Neural cell (in vitro differentiated cells): ENCODE measurements at regions not wholly inside any gene's neighbourhood (a gene's known extent, or its start where the extent isn't known, plus 50 kb on each side); places are given as distances from the start of the nearest gene placed in this dataset.

Experiments
- H2AFZ ChIP-seq: fragments of 200-600, 300-800 bp; sonication (generic), shearing (Covaris generic); 2 replicates; pipeline ENCODE4 v1.6.0; 2014; ENCODE audit warnings: low read depth, mild to moderate bottlenecking, antibody characterized with exemption, low read length, moderate library complexity
- H3F3A ChIP-seq: fragments of 200-600 bp; shearing (Covaris generic); 2 replicates; pipeline ENCODE4 v1.6.1; 2016; ENCODE audit warnings: mild to moderate bottlenecking, moderate library complexity, mixed read lengths, antibody characterized with exemption, low read length; ENCODE audit not compliant: insufficient read depth, poor library complexity, severe bottlenecking
- H3K27ac ChIP-seq: fragments of 200-600, 300-800 bp; sonication (generic), shearing (Covaris generic); 2 replicates; pipeline ENCODE4 v1.5.1; 2014; ENCODE audit warnings: mild to moderate bottlenecking, low read length, moderate library complexity
- H3K27me3 ChIP-seq: fragments of 300-800, 200-600 bp; sonication (generic), shearing (Covaris generic); 2 replicates; pipeline ENCODE4 v1.6.0; 2014; ENCODE audit warnings: mild to moderate bottlenecking, low read depth, low read length, moderate library complexity; ENCODE audit not compliant: insufficient read depth
- H3K36me3 ChIP-seq: fragments of 300-800, 200-600 bp; sonication (generic), shearing (Covaris generic); 2 replicates; pipeline ENCODE4 v1.5.1; 2014; ENCODE audit warnings: mild to moderate bottlenecking, antibody characterized with exemption, low read length, moderate library complexity; ENCODE audit not compliant: insufficient read depth
- H3K4me2 ChIP-seq: fragments of 300-800, 200-600 bp; sonication (generic), shearing (Covaris generic); 2 replicates; pipeline ENCODE4 v1.6.0; 2014; ENCODE audit warnings: mild to moderate bottlenecking, low read length
- H3K4me3 ChIP-seq: fragments of 300-800, 200-600 bp; sonication (generic), shearing (Covaris generic); 2 replicates; pipeline ENCODE4 v1.5.1; 2014; ENCODE audit warnings: mild to moderate bottlenecking, low read length, moderate library complexity
- H3K79me2 ChIP-seq: fragments of 200-600 bp; shearing (Covaris generic); replicated peaks from 2 replicates; pipeline ENCODE4 v1.6.0; 2014; ENCODE audit warnings: mild to moderate bottlenecking, low read length, moderate library complexity; ENCODE audit not compliant: insufficient read depth
- H3K9ac ChIP-seq: fragments of 300-800, 200-600 bp; sonication (generic), shearing (Covaris generic); 2 replicates; pipeline ENCODE4 v1.6.1; 2016; ENCODE audit warnings: mild to moderate bottlenecking, low read length, mixed read lengths
- H3K9me2 ChIP-seq: fragments of 200-600 bp; shearing (Covaris generic); 2 replicates; pipeline ENCODE4 v1.6.1; 2016; ENCODE audit warnings: mild to moderate bottlenecking, low read length, mixed read lengths; ENCODE audit not compliant: insufficient read depth
- H3K9me3 ChIP-seq: fragments of 200-600, 300-800 bp; sonication (generic), shearing (Covaris generic); 2 replicates; pipeline ENCODE4 v1.6.1; 2016; ENCODE audit warnings: mild to moderate bottlenecking, mixed run types, low read length, moderate library complexity, mixed read lengths
- H4K20me1 ChIP-seq: fragments of 200-600 bp; shearing (Covaris generic); 2 replicates; pipeline ENCODE4 v1.6.1; 2016; ENCODE audit warnings: mild to moderate bottlenecking, mixed run types; ENCODE audit not compliant: insufficient read depth
- EP300 ChIP-seq: fragments of 450-650 bp; conservative IDR thresholded peaks from 2 replicates; pipeline ENCODE4 v1.6.1; 2014; ENCODE audit warnings: antibody characterized with exemption, mild to moderate bottlenecking, moderate library complexity; ENCODE audit not compliant: poor library complexity, severe bottlenecking
- EZH2 ChIP-seq: fragments of 200-600, 300-800 bp; shearing (Covaris generic), sonication (generic); IDR thresholded peaks from 2 replicates; pipeline ENCODE4 v1.6.1; 2014; ENCODE audit warnings: antibody characterized with exemption, low read length, borderline replicate concordance, mild to moderate bottlenecking; ENCODE audit not compliant: insufficient read depth, poor library complexity, severe bottlenecking
- MXI1 ChIP-seq: fragments of 450-650 bp; conservative IDR thresholded peaks from 2 replicates; pipeline ENCODE4 v1.6.1; 2014; ENCODE audit warnings: antibody characterized with exemption, mild to moderate bottlenecking; ENCODE audit not compliant: poor library complexity, severe bottlenecking
- POLR2AphosphoS5 ChIP-seq: IDR thresholded peaks from 2 replicates; pipeline ENCODE4 v1.6.1; 2012
- RAD21 ChIP-seq: fragments of 450-650 bp; conservative IDR thresholded peaks from 2 replicates; pipeline ENCODE4 v1.6.1; 2014; ENCODE audit warnings: antibody characterized with exemption, mild to moderate bottlenecking, moderate library complexity
- SMC3 ChIP-seq: fragments of 450-650 bp; conservative IDR thresholded peaks from 2 replicates; pipeline ENCODE4 v1.6.1; 2014; ENCODE audit warnings: antibody characterized with exemption, mild to moderate bottlenecking, moderate library complexity; ENCODE audit not compliant: poor library complexity
- TAF1 ChIP-seq: IDR thresholded peaks from 2 replicates; pipeline ENCODE4 v1.6.1; 2012; ENCODE audit warnings: low read depth
- TF ChIP-seq, protein P1 (sequence below): fragments of 450-650 bp; IDR thresholded peaks from 2 replicates; pipeline ENCODE4 v1.5.1; 2014; ENCODE audit warnings: antibody characterized with exemption, mild to moderate bottlenecking, moderate library complexity; ENCODE audit not compliant: poor library complexity, severe bottlenecking
- TF ChIP-seq, protein P2 (sequence below): IDR thresholded peaks from 2 replicates; pipeline ENCODE4 v1.6.1; 2012; ENCODE audit warnings: borderline replicate concordance

DNA sequence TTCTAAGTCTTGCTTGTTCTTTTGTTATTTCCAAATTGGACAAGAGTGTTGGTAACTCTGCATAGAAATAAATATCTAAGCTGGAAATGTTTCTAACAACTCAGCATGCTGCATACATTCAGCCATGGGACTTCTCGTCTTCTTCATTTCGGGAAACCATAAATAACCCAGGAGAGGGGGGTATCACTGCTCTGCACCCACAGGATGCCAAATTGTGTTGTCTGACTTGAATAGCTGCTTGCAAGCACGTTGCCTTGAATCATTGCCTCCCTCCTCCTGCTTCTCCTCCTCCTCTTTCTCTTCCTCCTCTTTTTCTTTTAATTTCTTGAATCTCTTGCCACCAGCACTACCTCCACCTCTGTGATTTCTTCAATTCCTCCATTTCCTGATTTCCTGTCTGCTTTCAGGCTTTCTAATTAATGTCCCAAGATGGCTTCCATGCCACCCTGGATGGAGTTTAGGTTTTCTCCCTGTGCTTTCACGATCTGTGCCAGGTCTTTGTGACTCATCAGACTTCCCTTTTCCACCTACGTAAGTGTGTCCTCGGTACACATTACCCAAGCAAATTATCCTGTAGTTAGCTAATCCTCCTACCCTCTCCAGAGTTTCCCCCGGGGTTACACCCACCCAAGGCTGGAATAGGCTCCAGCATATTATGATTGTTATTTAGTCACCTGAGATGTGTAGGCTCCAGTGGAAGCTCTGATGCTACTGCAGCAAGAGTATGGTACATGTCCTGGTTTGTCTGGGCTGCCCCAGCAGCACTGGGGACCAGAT, 122.6 kb upstream of the VCX3B start:
- Histone ChIP-seq H3K36me3 (no peaks in the 10 kb centered on the region), H2AFZ (no peak overlapping the region), H3K4me2 (no peak overlapping the region), H3K27me3 (no peaks in the 10 kb centered on the region), H3K9me3 (no peaks in the 10 kb centered on the region), H3K9me2 (no peaks in the 10 kb centered on the region), H3K4me3 (no peak overlapping the region), H3K9ac (no peak overlapping the region), H3F3A (no peaks in the 10 kb centered on the region), H3K79me2 (no peaks in the 10 kb centered on the region), H4K20me1 (no peaks in the 10 kb centered on the region), H3K27ac (no peak overlapping the region)
- no peak for TF ChIP-seq TAF1
- TF ChIP-seq, protein P1, sequence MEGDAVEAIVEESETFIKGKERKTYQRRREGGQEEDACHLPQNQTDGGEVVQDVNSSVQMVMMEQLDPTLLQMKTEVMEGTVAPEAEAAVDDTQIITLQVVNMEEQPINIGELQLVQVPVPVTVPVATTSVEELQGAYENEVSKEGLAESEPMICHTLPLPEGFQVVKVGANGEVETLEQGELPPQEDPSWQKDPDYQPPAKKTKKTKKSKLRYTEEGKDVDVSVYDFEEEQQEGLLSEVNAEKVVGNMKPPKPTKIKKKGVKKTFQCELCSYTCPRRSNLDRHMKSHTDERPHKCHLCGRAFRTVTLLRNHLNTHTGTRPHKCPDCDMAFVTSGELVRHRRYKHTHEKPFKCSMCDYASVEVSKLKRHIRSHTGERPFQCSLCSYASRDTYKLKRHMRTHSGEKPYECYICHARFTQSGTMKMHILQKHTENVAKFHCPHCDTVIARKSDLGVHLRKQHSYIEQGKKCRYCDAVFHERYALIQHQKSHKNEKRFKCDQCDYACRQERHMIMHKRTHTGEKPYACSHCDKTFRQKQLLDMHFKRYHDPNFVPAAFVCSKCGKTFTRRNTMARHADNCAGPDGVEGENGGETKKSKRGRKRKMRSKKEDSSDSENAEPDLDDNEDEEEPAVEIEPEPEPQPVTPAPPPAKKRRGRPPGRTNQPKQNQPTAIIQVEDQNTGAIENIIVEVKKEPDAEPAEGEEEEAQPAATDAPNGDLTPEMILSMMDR: no peak

DNA sequence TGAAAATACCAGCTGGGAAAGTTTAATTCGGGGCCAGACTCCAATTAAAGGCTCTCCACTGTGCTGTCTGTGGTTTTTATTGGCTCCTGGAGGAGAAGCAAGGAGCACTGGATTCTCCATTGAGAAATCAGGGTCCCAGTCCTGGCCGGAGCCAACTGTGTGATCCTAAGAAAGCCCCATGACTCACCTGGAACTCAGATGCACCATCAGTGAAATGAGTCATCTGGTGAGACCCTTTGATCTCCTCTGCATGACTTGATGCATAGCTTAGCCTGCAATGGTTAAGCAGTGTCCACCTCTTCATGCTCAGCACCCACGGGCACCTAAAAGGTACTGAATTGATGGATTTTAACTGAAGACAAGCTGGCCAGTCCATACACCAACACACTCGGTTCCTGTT, 119.2 kb upstream of the VCX3B start:
- TF ChIP-seq POLR2AphosphoS5 (no peak), RAD21 (no peak), SMC3 (no peak), EP300 (no peak), EZH2 (no peak), MXI1 (no peak), TAF1 (no peak)
- TF ChIP-seq, protein P1: no peak
- TF ChIP-seq, protein P2, sequence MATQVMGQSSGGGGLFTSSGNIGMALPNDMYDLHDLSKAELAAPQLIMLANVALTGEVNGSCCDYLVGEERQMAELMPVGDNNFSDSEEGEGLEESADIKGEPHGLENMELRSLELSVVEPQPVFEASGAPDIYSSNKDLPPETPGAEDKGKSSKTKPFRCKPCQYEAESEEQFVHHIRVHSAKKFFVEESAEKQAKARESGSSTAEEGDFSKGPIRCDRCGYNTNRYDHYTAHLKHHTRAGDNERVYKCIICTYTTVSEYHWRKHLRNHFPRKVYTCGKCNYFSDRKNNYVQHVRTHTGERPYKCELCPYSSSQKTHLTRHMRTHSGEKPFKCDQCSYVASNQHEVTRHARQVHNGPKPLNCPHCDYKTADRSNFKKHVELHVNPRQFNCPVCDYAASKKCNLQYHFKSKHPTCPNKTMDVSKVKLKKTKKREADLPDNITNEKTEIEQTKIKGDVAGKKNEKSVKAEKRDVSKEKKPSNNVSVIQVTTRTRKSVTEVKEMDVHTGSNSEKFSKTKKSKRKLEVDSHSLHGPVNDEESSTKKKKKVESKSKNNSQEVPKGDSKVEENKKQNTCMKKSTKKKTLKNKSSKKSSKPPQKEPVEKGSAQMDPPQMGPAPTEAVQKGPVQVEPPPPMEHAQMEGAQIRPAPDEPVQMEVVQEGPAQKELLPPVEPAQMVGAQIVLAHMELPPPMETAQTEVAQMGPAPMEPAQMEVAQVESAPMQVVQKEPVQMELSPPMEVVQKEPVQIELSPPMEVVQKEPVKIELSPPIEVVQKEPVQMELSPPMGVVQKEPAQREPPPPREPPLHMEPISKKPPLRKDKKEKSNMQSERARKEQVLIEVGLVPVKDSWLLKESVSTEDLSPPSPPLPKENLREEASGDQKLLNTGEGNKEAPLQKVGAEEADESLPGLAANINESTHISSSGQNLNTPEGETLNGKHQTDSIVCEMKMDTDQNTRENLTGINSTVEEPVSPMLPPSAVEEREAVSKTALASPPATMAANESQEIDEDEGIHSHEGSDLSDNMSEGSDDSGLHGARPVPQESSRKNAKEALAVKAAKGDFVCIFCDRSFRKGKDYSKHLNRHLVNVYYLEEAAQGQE: no peak
- no peaks in the 10 kb centered on the region for H4K20me1 ChIP-seq

More for the DNA sequence above, 119.2 kb upstream of the VCX3B start:
- no peaks in the 10 kb centered on the region for H3K9me3 ChIP-seq
- H3K27me3 ChIP-seq: no peaks in the 10 kb centered on the region
- no peak overlapping the region for H3K4me2 ChIP-seq
- H3K9me2 ChIP-seq: no peaks in the 10 kb centered on the region
- no peak overlapping the region for H3K9ac ChIP-seq
- no peaks in the 10 kb centered on the region for H3F3A ChIP-seq
- no peak overlapping the region for H3K27ac ChIP-seq
- H3K79me2 ChIP-seq: no peaks in the 10 kb centered on the region
- H3K4me3 ChIP-seq: no peak overlapping the region
- H3K36me3 ChIP-seq: no peaks in the 10 kb centered on the region
- no peak overlapping the region for H2AFZ ChIP-seq
